Common myeloid progenitor, CD34-positive (primary cell): ENCODE measurements at regions not wholly inside any gene's neighbourhood (a gene's known extent, or its start where the extent isn't known, plus 50 kb on each side); places are given as distances from the start of the nearest gene placed in this dataset.

ENCODE experiments used
- CTCF ChIA-PET: fragments of 350-600 bp; sonication (Branson Sonifier 250); formaldehyde crosslinking; loops from one replicate; lab custom pipeline; 2021; ENCODE audit warnings: antibody characterized with exemption; lab: Charles Lee
- POLR2A ChIA-PET: fragments of 350-600 bp; sonication (Branson Sonifier 250); formaldehyde crosslinking; loops from one replicate; lab custom pipeline; 2021; ENCODE audit warnings: antibody characterized with exemption; lab: Charles Lee
- DNase-seq, 3 donors: peaks; one replicate each; pipeline versions ENCODE4 v3.0.0 to v3.0.0-alpha.2; 2013
- H3K27ac ChIP-seq, 2 experiments: 1 replicate in 1 of 2; 2 replicates in 1 of 2; pipeline ENCODE4 v1.7.0; 2013; ENCODE audit warnings: inconsistent platforms in 2 of 2, low read length in 2 of 2, mild to moderate bottlenecking in 2 of 2, low read depth in 1 of 2, moderate library complexity in 1 of 2; ENCODE audit not compliant: severe bottlenecking in 2 of 2, insufficient read depth in 1 of 2, poor library complexity in 1 of 2
- H3K27me3 ChIP-seq, 5 experiments: replicated peaks in 2 of 5; 1 replicate in 3 of 5; 2 replicates in 2 of 5; pipeline versions ENCODE4 v1.6.1 to v1.7.0; 2013; ENCODE audit warnings: low read length in 4 of 5, mild to moderate bottlenecking in 2 of 5, moderate library complexity in 2 of 5, inconsistent platforms in 1 of 5; ENCODE audit not compliant: insufficient read depth in 5 of 5, control insufficient read depth in 4 of 5
- H3K36me3 ChIP-seq, 4 experiments: 1 replicate in 2 of 4; 2 replicates in 2 of 4; pipeline versions ENCODE4 v1.6.1 to v1.7.0; 2013; ENCODE audit warnings: low read length in 3 of 4, control low read depth in 1 of 4, mild to moderate bottlenecking in 1 of 4; ENCODE audit not compliant: control insufficient read depth in 4 of 4, insufficient read depth in 4 of 4
- H3K4me1 ChIP-seq, 4 experiments: 1 replicate in 3 of 4; 2 replicates in 1 of 4; pipeline versions ENCODE4 v1.6.1 to v1.7.1; 2013; ENCODE audit warnings: low read length in 3 of 4, mild to moderate bottlenecking in 3 of 4, control low read depth in 1 of 4, inconsistent platforms in 1 of 4, moderate library complexity in 1 of 4; ENCODE audit not compliant: control insufficient read depth in 4 of 4, insufficient read depth in 4 of 4; ENCODE audit errors: control extremely low read depth in 1 of 4
- H3K4me3 ChIP-seq, 7 experiments: 1 replicate in 4 of 7; 2 replicates in 3 of 7; pipeline versions ENCODE4 v1.5.1 to v1.7.0; 2013; ENCODE audit warnings: mild to moderate bottlenecking in 7 of 7, low read length in 6 of 7, moderate library complexity in 6 of 7, inconsistent platforms in 2 of 7, low read depth in 2 of 7, control low read depth in 1 of 7; ENCODE audit not compliant: insufficient read depth in 4 of 7, control insufficient read depth in 1 of 7; ENCODE audit errors: extremely low read depth in 1 of 7
- H3K9me3 ChIP-seq, 5 experiments: 1 replicate in 4 of 5; 2 replicates in 1 of 5; pipeline versions ENCODE4 v1.6.1 to v1.7.1; 2013; ENCODE audit warnings: low read length in 4 of 5, mild to moderate bottlenecking in 2 of 5, inconsistent platforms in 1 of 5, low read depth in 1 of 5, moderate library complexity in 1 of 5; ENCODE audit not compliant: control insufficient read depth in 4 of 5, insufficient read depth in 2 of 5; ENCODE audit errors: control extremely low read depth in 1 of 5
- WGBS: methylation state at CpG from one replicate; pipeline ENCODE4 v1.1.5; 2013; ENCODE audit not compliant: insufficient coverage; 5-methylcytosine and 5-hydroxymethylcytosine counted together

GRCh38 chr3:59580996-59581395, 531.2 kb upstream of the CFAP20DC start:
- Histone ChIP-seq H3K36me3 (no peaks in the 10 kb centered on the region), H3K27ac (no peak overlapping the region), H3K27me3 (no peaks in the 10 kb centered on the region), H3K9me3 (peaks cover 0 to 4% (median 3%) of the 10 kb centered on the region in 5 experiments), H3K4me1 (no peaks in the 10 kb centered on the region), H3K4me3 (no peak overlapping the region)
- CTCF ChIA-PET, result no interaction called here
- POLR2A ChIA-PET, result no interaction called here
- WGBS, result no CpG with 5 or more reads among the region's 2 CpGs
- DNase-seq, result no peak

GRCh38 chr3:59580499-59580898, 530.7 kb upstream of the CFAP20DC start:
- DNase-seq, result no peak
- WGBS, result 93% methylated on average over 2 of the region's 3 CpGs
- Histone ChIP-seq H3K9me3 (no peaks in the 10 kb centered on the region), H3K4me3 (no peak overlapping the region), H3K27me3 (no peaks in the 10 kb centered on the region), H3K36me3 (no peaks in the 10 kb centered on the region), H3K4me1 (no peaks in the 10 kb centered on the region), H3K27ac (no peak overlapping the region)
- CTCF ChIA-PET, result no interaction called here
- POLR2A ChIA-PET, result no interaction called here

DNA sequence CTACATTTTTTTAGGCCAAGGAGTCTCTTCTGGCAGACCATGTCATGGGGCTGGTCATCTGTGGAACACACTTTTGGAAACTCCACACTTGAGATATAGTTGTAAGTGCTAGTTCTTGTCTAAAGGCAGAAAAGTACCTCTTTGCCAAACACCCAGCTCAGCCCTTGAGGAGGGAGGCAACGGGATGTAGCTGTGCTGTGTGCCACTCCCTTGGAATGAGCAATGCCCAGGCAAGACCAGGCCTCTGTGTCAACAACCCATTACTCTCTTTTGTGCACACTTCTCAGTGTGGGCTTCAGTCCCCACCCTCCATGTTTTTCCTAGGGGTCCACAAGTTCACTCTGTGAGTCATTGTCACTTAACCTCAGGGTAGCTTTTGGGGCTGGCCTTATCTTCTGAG, 528.3 kb upstream of the CFAP20DC start:
- no peak overlapping the region for H3K4me3 ChIP-seq
- H3K36me3 ChIP-seq, result no peaks in the 10 kb centered on the region
- H3K4me1 ChIP-seq, result no peaks in the 10 kb centered on the region
- H3K27ac ChIP-seq, result no peak overlapping the region
- CTCF ChIA-PET, result interaction anchor here (1.7 to 6.1 kb wide), 4 partner anchors 10 to 280 kb away, joined by 4 to 64 read pairs (median 22); no protein-coding TSS in a partner anchor
- DNase-seq, result no peak
- no peaks in the 10 kb centered on the region for H3K27me3 ChIP-seq
- POLR2A ChIA-PET, result no interaction called here
- H3K9me3 ChIP-seq, result no peaks in the 10 kb centered on the region
- 100% methylated on average over 1 of the region's 1 CpG for WGBS

- Histone ChIP-seq H3K27me3 (no peaks in the 10 kb centered on the region), H3K4me3 (no peak overlapping the region), H3K36me3 (no peaks in the 10 kb centered on the region), H3K9me3 (no peaks in the 10 kb centered on the region), H3K27ac (no peak overlapping the region), H3K4me1 (no peaks in the 10 kb centered on the region)
- ChIA-PET CTCF (interaction anchor here (1.0 to 6.1 kb wide), 7 partner anchors 8 to 365 kb away, joined by 4 to 64 read pairs (median 5); no protein-coding TSS in a partner anchor), POLR2A (no interaction called here)
- no peak for DNase-seq
- 50% methylated on average over 2 of the region's 3 CpGs for WGBS
Measured at GRCh38 chr3:59576606-59577005, 526.8 kb upstream of the CFAP20DC start.

DNA sequence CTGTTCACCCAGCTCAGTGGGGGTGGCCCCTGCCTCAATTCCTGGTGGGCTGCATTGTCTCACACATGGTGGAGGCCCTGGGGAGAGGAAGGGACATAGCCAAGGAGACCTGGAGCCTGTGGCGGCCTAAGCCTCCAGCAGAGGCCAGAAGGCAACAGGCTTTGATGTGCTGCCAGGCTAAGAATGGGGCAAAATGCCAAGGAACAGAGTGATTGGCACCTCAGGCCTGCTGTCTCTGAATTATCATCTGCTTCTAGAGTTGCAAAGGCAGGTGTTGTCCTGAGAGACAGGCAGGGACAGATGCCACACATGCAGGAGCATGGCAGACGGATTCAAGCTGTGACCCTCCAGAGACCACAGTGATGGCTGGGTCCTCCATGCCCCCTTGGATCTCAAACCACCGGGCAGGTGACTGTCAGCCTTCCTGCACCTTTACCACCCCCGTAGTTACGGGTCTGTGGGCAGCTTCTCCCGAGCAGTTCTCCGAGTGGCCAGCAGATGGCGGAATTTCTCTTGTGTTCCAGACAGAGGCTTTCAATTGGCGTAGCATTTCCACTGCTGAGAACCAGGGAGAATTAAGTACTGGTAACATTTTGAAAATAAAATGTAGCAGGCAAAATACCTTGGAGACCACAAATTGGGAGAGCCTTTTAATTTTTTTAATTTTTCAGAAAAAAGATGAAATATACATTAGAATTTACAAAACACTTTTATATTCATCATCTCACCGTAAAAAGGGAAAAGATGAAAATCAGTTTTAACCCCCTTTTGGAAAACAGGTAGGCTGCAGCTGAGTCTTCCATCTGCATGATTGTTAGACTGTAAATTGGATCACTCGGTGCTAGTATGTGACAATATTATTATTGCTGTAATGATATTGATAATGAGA, 525.5 kb upstream of the CFAP20DC start:
- POLR2A ChIA-PET, result interaction anchor here (1.0 kb wide), 1 partner anchor 235 kb away, joined by 5 read pairs; no protein-coding TSS in a partner anchor
- Histone ChIP-seq H3K9me3 (no peaks in the 10 kb centered on the region), H3K27me3 (no peaks in the 10 kb centered on the region), H3K36me3 (no peaks in the 10 kb centered on the region), H3K27ac (no peak overlapping the region), H3K4me1 (no peaks in the 10 kb centered on the region), H3K4me3 (no peak overlapping the region)
- CTCF ChIA-PET, result interaction anchor here (0.7 to 6.1 kb wide), 15 partner anchors 9 to 1807 kb away, joined by 3 to 64 read pairs (median 4); no protein-coding TSS in a partner anchor
- DNase-seq, result peak; percentile 62 to 79 (median 74)
- 13% methylated on average over 8 of the region's 11 CpGs for WGBS

- ChIA-PET POLR2A (no interaction called here), CTCF (interaction anchor here (1.5 to 6.1 kb wide), 4 partner anchors 8 to 932 kb away, joined by 4 to 64 read pairs (median 23); no protein-coding TSS in a partner anchor)
- Histone ChIP-seq H3K4me1 (no peaks in the 10 kb centered on the region), H3K9me3 (no peaks in the 10 kb centered on the region), H3K36me3 (no peaks in the 10 kb centered on the region), H3K4me3 (no peak overlapping the region), H3K27ac (no peak overlapping the region), H3K27me3 (no peaks in the 10 kb centered on the region)
- DNase-seq, result no peak
- 100% methylated on average over 3 of the region's 4 CpGs for WGBS
Measured at GRCh38 chr3:59573911-59574310, 524.1 kb upstream of the CFAP20DC start.

- H3K27me3 ChIP-seq, result no peaks in the 10 kb centered on the region
- POLR2A ChIA-PET, result no interaction called here
- no peaks in the 10 kb centered on the region for H3K9me3 ChIP-seq
- CTCF ChIA-PET, result interaction anchor here (1.1 to 1.2 kb wide), 2 partner anchors 236 to 238 kb away, joined by 3 to 4 read pairs; no protein-coding TSS in a partner anchor
- no peak for DNase-seq
- 95% methylated on average over 2 of the region's 5 CpGs for WGBS
- no peaks in the 10 kb centered on the region for H3K4me1 ChIP-seq
- no peaks in the 10 kb centered on the region for H3K36me3 ChIP-seq
- no peak overlapping the region for H3K27ac ChIP-seq
- H3K4me3 ChIP-seq, result no peak overlapping the region
Measured at GRCh38 chr3:59572106-59572505, 522.3 kb upstream of the CFAP20DC start.
